PC-9 (cell line): ENCODE measurements at regions not wholly inside any gene's neighbourhood (a gene's known extent, or its start where the extent isn't known, plus 50 kb on each side); places are given as distances from the start of the nearest gene placed in this dataset.
"Not testable (repeated sequence)": the region's sequence is repeated elsewhere in the genome, so short reads cannot be mapped to it uniquely, and the experiment has no call there.

ENCODE experiments used
- EZH2 ChIP-seq: fragments of 200-600 bp; sonication (generic); IDR thresholded peaks from 2 replicates; pipeline ENCODE4 v1.8.0; 2017; ENCODE audit warnings: antibody characterized with exemption, low read depth
- TF ChIP-seq, protein P1 (sequence below): fragments of 200-600 bp; sonication (generic); conservative IDR thresholded peaks from 2 replicates; pipeline ENCODE4 v1.6.1; 2017; ENCODE audit warnings: mixed run types, antibody characterized with exemption, mild to moderate bottlenecking, moderate library complexity

GRCh38 chr10:30162796-30163195, 103.4 kb upstream of the JCAD start:
- TF ChIP-seq, protein P1, sequence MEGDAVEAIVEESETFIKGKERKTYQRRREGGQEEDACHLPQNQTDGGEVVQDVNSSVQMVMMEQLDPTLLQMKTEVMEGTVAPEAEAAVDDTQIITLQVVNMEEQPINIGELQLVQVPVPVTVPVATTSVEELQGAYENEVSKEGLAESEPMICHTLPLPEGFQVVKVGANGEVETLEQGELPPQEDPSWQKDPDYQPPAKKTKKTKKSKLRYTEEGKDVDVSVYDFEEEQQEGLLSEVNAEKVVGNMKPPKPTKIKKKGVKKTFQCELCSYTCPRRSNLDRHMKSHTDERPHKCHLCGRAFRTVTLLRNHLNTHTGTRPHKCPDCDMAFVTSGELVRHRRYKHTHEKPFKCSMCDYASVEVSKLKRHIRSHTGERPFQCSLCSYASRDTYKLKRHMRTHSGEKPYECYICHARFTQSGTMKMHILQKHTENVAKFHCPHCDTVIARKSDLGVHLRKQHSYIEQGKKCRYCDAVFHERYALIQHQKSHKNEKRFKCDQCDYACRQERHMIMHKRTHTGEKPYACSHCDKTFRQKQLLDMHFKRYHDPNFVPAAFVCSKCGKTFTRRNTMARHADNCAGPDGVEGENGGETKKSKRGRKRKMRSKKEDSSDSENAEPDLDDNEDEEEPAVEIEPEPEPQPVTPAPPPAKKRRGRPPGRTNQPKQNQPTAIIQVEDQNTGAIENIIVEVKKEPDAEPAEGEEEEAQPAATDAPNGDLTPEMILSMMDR, result not testable (repeated sequence)
- not testable (repeated sequence) for TF ChIP-seq EZH2
